ENCODE measurements at regions not wholly inside any gene's neighbourhood (a gene's known extent, or its start where the extent isn't known, plus 50 kb on each side); places are given as distances from the start of the nearest gene placed in this dataset.

DNA sequence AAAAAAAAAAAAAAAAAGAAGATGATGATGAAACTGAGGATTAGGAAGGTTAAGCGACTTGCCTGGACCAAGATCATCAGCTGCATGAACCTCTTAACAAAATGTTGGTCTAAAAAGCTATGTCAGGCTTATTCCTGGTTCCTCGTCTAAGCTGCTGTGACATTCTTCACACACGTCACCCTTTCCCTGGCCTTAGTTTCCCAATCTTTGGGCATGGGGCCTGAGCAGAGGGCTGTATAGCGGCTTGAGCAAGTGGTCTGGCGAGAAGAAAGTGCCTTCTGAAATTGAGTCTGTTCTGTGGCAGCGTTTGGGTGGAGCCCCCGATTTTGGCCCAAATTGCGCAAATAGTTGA lies 58.7 kb upstream of the CCND2 start:
- no peak overlapping the region for H3K9ac ChIP-seq (ENCODE audit: low read length)
- no peak overlapping the region for H3K4me3 ChIP-seq (ENCODE audit: insufficient read depth, low read length, poor library complexity, severe bottlenecking)
- H3K27me3 ChIP-seq (ENCODE audit: low read length), result no peaks in the 10 kb centered on the region
- H3K4me2 ChIP-seq (ENCODE audit: low read depth, low read length, poor library complexity, severe bottlenecking), result no peak overlapping the region
- H3K27ac ChIP-seq (ENCODE audit: low read depth, low read length), result no peak overlapping the region
- H3K79me2 ChIP-seq (ENCODE audit: insufficient read depth, low read length), result no peaks in the 10 kb centered on the region
- H2AFZ ChIP-seq (ENCODE audit: low read depth, low read length, severe bottlenecking), result no peak overlapping the region
- H3K9me2 ChIP-seq (replicated peaks; ENCODE audit: insufficient read depth, low read length), result no peaks in the 10 kb centered on the region
- H3K9me3 ChIP-seq (ENCODE audit: insufficient read depth, low read length), result no peaks in the 10 kb centered on the region
- no peaks in the 10 kb centered on the region for H4K20me1 ChIP-seq (ENCODE audit: low read depth, low read length)
- H3K36me3 ChIP-seq (ENCODE audit: low read length), result no peaks in the 10 kb centered on the region
- H3F3A ChIP-seq (ENCODE audit: insufficient read depth), result no peaks in the 10 kb centered on the region
- no peak for TF ChIP-seq EZH2phosphoT487 (conservative IDR thresholded peaks at IDR 0.05; ENCODE audit: low read length)
- TF ChIP-seq, protein P1, sequence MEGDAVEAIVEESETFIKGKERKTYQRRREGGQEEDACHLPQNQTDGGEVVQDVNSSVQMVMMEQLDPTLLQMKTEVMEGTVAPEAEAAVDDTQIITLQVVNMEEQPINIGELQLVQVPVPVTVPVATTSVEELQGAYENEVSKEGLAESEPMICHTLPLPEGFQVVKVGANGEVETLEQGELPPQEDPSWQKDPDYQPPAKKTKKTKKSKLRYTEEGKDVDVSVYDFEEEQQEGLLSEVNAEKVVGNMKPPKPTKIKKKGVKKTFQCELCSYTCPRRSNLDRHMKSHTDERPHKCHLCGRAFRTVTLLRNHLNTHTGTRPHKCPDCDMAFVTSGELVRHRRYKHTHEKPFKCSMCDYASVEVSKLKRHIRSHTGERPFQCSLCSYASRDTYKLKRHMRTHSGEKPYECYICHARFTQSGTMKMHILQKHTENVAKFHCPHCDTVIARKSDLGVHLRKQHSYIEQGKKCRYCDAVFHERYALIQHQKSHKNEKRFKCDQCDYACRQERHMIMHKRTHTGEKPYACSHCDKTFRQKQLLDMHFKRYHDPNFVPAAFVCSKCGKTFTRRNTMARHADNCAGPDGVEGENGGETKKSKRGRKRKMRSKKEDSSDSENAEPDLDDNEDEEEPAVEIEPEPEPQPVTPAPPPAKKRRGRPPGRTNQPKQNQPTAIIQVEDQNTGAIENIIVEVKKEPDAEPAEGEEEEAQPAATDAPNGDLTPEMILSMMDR (IDR thresholded peaks at IDR 0.05; ENCODE audit: insufficient read depth, low read length, poor library complexity, severe bottlenecking), result no peak

DNA sequence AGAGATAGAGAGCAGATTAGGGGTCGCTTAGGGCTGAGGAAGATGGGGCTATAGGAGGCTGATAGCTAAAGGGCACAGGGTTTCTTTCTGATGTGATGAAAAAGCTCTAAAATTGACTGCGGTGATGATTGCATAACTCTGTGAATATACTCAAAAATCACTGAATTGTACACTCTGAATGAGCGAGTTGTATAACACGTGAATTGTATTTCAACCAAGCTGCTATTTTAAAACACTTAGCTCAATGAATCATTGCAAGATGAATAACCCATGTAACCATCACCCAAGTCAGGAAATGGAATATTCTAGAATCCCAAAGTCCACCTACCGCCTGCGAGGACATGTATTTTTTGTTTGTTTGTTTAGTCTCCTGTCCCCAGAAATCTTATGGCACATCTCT lies 60.1 kb upstream of the CCND2 start:
- Histone ChIP-seq H3K27me3 (ENCODE audit: low read length) (no peaks in the 10 kb centered on the region), H3K9me3 (ENCODE audit: insufficient read depth, low read length) (no peaks in the 10 kb centered on the region), H4K20me1 (ENCODE audit: low read depth, low read length) (no peaks in the 10 kb centered on the region), H3K9ac (ENCODE audit: low read length) (no peak overlapping the region), H3K36me3 (ENCODE audit: low read length) (no peaks in the 10 kb centered on the region), H2AFZ (ENCODE audit: low read depth, low read length, severe bottlenecking) (no peak overlapping the region), H3K4me3 (ENCODE audit: insufficient read depth, low read length, poor library complexity, severe bottlenecking) (no peak overlapping the region), H3K27ac (ENCODE audit: low read depth, low read length) (no peak overlapping the region), H3K4me2 (ENCODE audit: low read depth, low read length, poor library complexity, severe bottlenecking) (no peak overlapping the region), H3K79me2 (ENCODE audit: insufficient read depth, low read length) (no peaks in the 10 kb centered on the region), H3K9me2 (replicated peaks; ENCODE audit: insufficient read depth, low read length) (no peaks in the 10 kb centered on the region), H3F3A (ENCODE audit: insufficient read depth) (no peaks in the 10 kb centered on the region)
- no peak for TF ChIP-seq EZH2phosphoT487 (conservative IDR thresholded peaks at IDR 0.05; ENCODE audit: low read length)
- TF ChIP-seq, protein P1 (IDR thresholded peaks at IDR 0.05; ENCODE audit: insufficient read depth, low read length, poor library complexity, severe bottlenecking), result no peak

DNA sequence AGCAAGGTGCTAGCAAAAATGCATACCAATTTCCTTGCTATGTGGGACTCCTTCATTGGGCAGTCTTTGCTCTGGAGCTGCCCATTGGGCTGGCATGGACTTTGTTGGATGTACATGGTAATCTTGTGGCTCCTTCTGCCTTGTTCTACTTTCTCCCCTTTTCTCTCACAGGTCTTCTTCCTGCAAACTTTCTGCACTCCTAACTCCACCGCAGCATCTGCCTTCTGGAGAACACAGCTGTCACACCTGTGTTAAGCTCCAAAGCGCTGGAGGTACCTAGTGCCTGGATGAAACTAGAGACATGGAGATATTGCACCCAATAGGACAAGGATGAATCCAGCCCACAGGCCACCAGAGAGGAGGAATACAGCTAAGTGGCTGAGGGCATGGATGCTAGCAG lies 60.7 kb upstream of the CCND2 start:
- H2AFZ ChIP-seq (ENCODE audit: low read depth, low read length, severe bottlenecking), result no peak overlapping the region
- no peaks in the 10 kb centered on the region for H4K20me1 ChIP-seq (ENCODE audit: low read depth, low read length)
- no peaks in the 10 kb centered on the region for H3K79me2 ChIP-seq (ENCODE audit: insufficient read depth, low read length)
- H3F3A ChIP-seq (ENCODE audit: insufficient read depth), result no peaks in the 10 kb centered on the region
- H3K36me3 ChIP-seq (ENCODE audit: low read length), result no peaks in the 10 kb centered on the region
- H3K9ac ChIP-seq (ENCODE audit: low read length), result no peak overlapping the region
- no peaks in the 10 kb centered on the region for H3K9me3 ChIP-seq (ENCODE audit: insufficient read depth, low read length)
- H3K27ac ChIP-seq (ENCODE audit: low read depth, low read length), result no peak overlapping the region
- H3K4me2 ChIP-seq (ENCODE audit: low read depth, low read length, poor library complexity, severe bottlenecking), result no peak overlapping the region
- H3K27me3 ChIP-seq (ENCODE audit: low read length), result no peaks in the 10 kb centered on the region
- no peaks in the 10 kb centered on the region for H3K9me2 ChIP-seq (replicated peaks; ENCODE audit: insufficient read depth, low read length)
- no peak overlapping the region for H3K4me3 ChIP-seq (ENCODE audit: insufficient read depth, low read length, poor library complexity, severe bottlenecking)
- TF ChIP-seq, protein P1 (IDR thresholded peaks at IDR 0.05; ENCODE audit: insufficient read depth, low read length, poor library complexity, severe bottlenecking), result no peak
- no peak for TF ChIP-seq EZH2phosphoT487 (conservative IDR thresholded peaks at IDR 0.05; ENCODE audit: low read length)

DNA sequence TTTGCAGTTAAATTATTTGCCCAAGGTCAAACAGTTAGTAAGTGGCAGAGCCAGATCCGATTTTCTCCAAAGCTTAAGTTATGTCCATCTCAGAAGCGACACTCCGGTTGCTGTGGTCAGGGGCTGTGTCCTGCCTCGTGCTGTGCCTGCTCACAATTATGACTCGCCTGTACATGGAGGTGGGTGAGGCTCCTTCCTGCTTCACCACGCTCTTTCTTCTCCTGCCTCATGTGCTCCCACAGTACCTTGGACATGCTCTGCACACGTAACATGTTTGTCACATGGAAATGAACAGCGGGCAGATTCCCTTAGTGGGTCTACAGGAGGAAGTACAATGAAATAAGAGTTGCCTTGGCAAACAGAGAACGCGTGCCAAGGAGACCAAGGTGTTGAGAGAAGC lies 62.2 kb upstream of the CCND2 start:
- no peak overlapping the region for H3K27ac ChIP-seq (ENCODE audit: low read depth, low read length)
- no peaks in the 10 kb centered on the region for H3K36me3 ChIP-seq (ENCODE audit: low read length)
- H3K4me3 ChIP-seq (ENCODE audit: insufficient read depth, low read length, poor library complexity, severe bottlenecking), result no peak overlapping the region
- no peaks in the 10 kb centered on the region for H3K9me2 ChIP-seq (replicated peaks; ENCODE audit: insufficient read depth, low read length)
- H3F3A ChIP-seq (ENCODE audit: insufficient read depth), result no peaks in the 10 kb centered on the region
- H3K4me2 ChIP-seq (ENCODE audit: low read depth, low read length, poor library complexity, severe bottlenecking), result no peak overlapping the region
- H2AFZ ChIP-seq (ENCODE audit: low read depth, low read length, severe bottlenecking), result no peak overlapping the region
- H4K20me1 ChIP-seq (ENCODE audit: low read depth, low read length), result no peaks in the 10 kb centered on the region
- H3K79me2 ChIP-seq (ENCODE audit: insufficient read depth, low read length), result no peaks in the 10 kb centered on the region
- no peaks in the 10 kb centered on the region for H3K9me3 ChIP-seq (ENCODE audit: insufficient read depth, low read length)
- H3K27me3 ChIP-seq (ENCODE audit: low read length), result no peaks in the 10 kb centered on the region
- H3K9ac ChIP-seq (ENCODE audit: low read length), result no peak overlapping the region
- no peak for TF ChIP-seq EZH2phosphoT487 (conservative IDR thresholded peaks at IDR 0.05; ENCODE audit: low read length)
- TF ChIP-seq, protein P1 (IDR thresholded peaks at IDR 0.05; ENCODE audit: insufficient read depth, low read length, poor library complexity, severe bottlenecking), result no peak

Data from SU-DHL-6 (cell line).